ENCODE measurements at regions not wholly inside any gene's neighbourhood (a gene's known extent, or its start where the extent isn't known, plus 50 kb on each side); places are given as distances from the start of the nearest gene placed in this dataset.
A peak's percentile ranks its signal among the peaks of the same experiment; 100 is the strongest.

- no peak for DNase-seq
These were observed 158.0 kb downstream of the TM9SF2 start for GRCh38 chr13:99659226-99659625.

DNA sequence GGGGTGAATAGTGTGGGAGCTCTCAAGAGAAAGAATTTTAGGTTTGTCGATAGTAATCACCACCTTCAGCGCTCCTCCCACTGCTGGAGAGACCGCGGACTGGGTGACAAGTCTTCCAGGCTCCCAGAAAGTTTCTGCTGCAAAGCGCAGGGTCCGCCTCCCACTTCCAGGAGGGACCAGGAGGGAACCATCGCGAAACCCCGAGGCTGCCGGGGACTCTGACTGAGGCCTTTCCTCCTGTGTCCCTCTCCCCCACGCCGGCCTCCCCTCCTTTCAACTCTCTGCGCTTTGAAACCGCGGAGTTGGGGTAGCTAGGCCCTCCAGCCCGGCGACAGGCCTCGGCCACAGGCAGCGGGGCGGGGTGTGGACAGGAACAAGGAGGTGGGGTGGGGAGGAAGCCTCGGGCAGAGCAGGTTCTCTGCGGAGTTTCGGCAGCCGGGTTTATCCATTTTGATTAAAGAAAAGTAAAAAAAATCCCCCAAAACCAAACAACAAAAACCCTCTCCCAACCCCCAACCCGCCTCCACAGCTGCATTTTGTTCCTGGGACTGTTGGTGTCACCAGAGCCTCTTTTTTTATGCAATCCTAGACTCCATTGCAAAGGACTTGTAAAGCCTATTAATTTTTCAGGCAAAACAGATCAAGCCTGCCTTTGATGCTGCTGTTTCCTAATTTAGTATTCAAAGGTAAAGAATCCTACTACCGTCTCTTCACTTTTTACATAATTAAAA is 157.2 kb downstream of the TM9SF2 start:
- DNase-seq: peak; percentile 77

DNA sequence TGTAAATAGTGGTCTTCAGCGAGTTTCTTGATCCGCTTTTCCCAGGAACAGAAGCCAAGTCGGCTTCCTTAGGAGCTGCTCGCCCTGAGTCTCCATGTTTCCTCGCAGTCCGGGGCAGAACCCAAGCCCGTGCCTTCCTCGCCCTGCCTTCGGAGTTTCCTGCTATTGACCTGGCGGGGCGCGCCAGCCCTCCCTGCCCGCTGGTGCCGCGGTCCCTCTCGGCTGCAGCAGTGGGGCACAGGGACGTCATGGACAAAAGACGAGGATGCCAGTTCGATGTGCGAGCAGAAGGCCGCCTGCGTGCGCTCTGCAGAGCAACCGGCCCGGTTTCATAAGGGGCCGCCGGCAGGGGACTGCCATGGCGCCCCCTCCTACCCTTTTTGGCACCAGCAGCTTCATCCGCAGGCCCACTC is 156.6 kb downstream of the TM9SF2 start:
- no peak for DNase-seq

DNA sequence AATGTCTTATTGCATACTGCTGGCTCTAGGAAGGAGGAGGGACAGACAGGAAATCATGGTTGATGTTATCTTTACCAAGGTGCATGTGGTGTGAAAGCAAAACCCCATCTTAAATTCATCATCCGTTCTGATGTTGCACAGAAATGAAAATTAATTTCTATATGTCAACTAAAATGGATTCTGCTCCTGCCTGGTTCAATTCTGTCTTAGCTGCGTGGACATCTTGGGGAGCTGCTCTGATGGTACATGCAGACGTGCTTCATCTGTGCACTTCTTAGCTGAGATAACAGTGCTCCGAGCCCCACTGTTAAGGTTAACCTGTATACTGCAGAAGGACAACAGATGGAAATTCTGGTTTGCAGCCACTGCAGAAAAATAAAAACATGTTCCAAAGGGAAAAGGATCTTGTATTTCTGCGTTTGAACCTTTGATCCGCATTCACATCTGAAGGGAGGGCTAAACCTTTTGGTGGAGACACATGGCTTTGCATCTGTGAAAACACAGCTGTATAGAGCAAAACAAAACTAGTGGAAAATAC is 155.6 kb downstream of the TM9SF2 start:
- no peak for DNase-seq

GRCh38 chr13:99656092-99656745 is 154.9 kb downstream of the TM9SF2 start:
- DNase-seq: peak; percentile 68

DNA sequence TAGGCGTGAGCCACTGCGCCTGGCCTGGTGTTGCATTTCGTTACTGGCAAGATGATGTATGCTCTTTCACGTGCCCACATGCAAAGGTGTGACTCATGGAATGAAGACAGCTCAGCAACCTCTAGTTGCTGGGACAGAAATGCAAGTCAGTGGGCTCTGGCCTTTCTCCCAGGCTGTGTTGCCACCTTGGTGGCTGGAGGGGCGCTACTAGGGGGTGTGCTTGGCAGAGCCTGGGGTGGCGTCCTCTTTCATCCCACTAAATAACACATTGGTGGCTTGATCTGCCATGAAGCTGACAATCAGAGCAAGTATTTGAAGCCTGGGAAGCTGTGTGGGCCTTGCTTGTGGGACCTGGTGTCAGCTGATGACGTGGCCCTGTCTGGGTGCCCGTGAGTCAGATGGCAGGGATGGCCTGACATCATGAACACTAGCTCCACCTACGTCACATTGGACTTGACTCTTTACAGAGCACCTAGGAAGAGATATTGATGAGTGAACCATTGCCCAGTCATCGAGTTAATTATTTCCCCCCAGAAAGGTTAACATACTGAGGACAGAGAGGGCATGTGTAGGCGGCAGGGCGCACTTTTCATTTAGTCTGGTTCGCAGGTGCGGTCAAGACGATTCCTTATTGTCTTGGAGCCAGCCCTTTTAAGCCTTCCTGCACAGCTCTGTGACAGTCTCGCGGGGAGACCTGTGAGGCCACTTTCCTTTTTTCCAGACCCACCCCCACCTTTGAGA is 154.2 kb downstream of the TM9SF2 start:
- no peak for DNase-seq

DNA sequence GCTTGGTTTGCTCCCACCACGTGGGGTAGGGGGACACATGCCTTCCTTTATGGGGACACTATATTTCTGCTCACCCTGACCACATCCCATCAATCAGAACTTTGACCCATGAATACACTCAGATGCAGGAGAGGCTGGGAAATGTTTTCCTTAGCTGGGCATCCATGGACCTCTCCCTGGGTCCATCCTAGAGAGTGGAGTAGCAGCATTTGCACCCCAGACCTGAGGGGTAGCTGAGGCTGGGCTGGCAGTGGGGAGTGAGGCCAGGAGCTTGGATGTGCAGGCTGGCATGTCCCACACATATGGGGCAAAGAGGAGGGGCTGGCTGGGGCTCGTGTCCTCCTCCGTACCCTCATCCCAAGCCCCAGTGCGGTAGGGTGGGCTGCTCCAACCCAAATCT is 152.8 kb downstream of the TM9SF2 start:
- DNase-seq: no peak

DNA sequence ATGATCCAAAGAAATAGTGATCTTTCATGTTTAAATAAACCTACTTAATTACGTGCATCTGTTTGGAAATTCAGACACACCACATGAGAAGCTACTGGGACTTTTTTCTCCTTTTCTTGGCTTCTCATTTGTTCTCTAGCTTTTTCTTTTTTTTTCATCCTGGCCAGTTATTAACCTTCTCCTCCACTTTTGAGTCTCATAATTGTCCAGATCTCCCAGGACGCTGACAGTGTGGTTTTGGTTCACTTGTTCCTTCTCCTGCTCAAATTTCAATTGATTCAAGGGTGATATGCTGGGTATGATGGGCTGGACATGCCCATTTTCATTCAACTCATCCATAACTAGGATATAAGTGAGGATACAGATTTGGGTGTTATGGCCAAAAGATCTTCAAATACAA is 152.3 kb downstream of the TM9SF2 start:
- no peak for DNase-seq

DNA sequence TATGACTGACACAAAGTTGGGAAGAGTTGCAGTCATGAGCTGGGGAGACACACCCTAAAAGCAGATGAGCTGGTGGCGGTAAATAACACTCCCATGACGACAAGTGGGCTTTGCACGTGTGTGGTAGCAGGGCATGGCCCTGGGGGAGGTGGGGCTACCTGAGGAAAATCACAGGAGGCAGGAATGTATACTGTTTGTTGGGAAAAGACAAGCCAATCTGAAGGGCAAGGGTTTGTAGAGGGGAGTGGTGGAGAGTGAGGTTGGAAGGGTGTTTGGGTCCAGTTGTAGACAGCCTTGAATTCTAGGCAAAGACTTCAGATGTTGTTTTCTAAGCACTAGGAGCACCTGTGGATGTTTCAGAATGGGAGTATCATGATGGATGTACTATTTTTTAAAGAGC is 151.6 kb downstream of the TM9SF2 start:
- no peak for DNase-seq

DNA sequence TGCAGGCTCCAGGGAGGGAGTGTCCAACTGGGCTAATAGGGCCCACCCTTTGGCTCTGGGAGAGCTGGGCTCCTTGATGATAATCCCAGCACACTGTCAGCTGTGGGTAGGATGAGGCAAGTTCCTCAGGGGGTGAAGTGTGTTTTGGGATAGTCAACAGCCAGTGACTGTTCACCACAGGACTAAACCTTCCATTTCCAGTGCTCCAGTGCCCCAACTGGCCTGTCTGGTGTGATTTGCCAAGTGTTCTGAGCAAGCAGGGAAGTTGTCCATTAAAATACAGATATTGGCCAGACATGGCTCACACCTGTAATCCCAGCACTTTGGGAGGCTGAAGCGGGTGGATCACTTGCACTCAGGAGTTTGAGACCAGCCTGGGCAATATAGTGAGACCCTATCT is 150.9 kb downstream of the TM9SF2 start:
- no peak for DNase-seq

GRCh38 chr13:99651016-99651415 is 149.7 kb downstream of the TM9SF2 start:
- DNase-seq: no peak

DNA sequence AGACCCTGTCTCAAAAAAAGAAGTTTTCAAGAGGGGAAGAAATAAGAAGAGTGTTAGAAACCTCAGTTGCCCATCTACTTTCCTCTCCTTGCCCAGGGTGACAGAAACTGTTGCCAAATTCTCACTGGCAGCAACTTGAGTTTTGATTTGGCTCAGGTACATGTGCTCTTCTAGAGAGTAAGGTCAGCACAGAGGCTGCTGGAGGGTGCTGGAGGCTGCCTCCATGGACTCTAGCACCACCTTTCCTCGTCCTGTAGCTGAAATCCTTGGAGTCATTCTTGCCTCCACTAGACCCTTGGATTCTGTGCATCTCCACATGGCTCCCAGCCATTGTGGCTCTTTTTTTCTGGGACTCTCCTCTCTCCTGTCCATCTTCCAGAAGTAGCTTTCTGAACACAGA is 149.1 kb downstream of the TM9SF2 start:
- DNase-seq: no peak

DNA sequence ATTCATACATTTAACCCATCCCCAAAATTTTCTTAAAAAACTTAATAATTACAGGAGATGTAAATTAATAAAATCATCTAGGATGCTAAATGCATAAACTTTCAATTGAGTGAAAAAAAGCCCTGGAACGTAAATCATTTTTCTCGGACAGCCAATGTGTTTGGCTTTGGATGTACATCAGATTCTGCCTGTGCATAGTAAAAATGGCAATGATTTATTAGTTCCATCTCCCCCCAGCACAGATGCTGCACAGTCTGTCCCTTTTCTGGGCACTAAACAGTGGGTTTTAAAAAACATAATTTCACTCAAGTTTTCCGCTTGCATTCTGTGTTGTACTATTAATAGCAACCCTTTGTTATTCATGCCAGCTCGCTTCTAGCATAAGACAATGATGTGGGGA is 147.7 kb downstream of the TM9SF2 start:
- no peak for DNase-seq

DNA sequence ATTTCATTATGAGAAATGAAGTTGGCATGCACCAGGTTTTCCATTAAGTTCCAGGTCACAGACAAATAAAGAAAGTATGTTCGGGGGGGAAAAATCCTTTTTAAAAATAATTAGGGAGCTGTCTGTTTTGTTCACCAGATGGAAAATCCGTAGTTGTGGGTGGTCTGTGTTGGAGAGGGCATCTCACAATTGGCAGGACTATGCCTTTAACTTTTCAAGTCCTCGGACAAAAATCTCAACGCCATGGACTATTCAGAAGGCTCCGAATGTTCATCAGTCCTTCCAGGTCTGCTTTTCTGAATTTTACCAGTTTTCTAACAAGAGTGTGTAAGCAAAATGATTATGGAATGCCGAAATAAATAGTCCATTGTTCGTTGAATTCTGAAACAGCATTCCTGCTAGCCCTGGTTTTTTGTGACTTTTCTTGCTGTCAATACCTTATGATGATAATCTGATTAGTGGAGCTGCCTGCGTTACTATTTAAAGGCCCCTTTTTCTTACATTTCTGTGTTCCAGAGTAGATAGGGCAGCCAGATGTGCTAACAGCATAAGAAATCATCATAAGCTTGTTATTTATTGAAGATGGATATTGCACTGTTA is 146.9 kb downstream of the TM9SF2 start:
- no peak for DNase-seq

DNA sequence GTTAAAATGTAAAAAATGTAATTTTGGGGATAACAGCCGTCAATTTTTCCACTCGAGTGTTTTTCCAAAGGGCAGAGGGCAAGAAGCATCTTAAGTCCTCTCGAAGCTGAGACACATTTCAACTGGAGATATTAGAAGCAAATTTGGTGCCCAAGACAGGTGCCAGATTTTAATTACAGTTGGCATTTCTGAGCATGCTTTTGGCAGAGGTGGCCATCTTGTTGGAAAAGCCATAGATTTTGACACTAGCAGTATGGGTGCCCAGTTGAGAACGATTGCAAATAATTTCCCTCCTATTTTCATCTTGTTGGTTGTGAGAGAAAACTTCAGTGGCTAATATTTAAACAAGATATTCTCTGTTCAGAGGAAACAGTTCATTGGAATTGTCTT is 146.3 kb downstream of the TM9SF2 start:
- DNase-seq: no peak

DNA sequence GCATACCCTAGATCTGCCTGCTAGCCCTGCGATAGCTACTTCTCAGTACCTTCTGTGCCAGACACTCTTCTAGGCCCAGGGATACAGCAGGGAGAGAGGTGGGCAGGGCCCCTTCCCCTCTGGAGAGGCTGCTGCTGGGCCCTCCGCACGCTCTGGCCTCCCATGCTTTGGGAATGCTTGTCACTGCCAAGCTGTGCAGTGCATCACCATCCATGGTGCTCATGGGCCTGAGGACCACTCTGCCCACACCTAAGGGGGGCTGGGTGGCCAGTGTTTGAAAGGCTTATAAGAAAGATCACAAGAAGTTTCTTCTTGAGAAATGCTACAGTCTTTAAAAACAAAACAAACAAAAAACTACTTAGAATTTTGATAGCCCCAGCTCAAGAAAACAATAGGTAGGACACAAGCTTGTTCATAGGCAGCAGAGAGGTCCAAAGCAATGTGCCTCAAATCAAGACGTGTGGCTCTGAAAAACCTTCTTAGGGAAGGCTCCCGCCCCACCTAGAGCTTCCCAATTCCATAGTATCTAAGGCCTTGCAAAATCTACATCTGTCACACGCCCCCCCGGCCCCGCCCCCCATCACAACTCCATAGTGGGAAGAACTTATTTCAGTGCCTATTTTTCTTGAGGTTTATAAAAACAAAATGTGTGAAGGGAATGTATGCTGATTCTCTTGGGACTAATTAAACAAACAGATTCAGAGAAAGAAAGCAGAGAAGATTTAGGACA is 145.8 kb downstream of the TM9SF2 start:
- DNase-seq: no peak

GRCh38 chr13:99642841-99643240 is 141.6 kb downstream of the TM9SF2 start:
- DNase-seq: no peak

DNA sequence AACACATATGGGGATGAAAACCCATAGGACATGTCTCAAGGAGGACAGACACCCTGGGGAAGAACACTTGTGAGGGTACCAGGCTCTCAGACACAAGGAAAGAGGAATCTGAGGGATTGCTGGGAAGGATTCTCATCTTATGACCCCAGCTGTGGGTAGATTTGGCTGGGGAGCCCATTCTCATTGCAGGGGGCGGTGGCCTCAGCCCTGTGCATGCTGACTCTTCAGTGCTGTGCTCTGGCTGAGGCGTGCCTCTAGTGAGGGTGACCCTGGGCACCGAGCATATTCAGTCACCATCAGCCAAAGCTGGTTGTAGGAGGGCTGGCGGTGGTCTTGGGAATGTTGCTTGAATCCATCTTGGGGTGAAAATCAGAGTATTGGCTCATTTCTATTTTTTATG is 140.7 kb downstream of the TM9SF2 start:
- DNase-seq: no peak

DNA sequence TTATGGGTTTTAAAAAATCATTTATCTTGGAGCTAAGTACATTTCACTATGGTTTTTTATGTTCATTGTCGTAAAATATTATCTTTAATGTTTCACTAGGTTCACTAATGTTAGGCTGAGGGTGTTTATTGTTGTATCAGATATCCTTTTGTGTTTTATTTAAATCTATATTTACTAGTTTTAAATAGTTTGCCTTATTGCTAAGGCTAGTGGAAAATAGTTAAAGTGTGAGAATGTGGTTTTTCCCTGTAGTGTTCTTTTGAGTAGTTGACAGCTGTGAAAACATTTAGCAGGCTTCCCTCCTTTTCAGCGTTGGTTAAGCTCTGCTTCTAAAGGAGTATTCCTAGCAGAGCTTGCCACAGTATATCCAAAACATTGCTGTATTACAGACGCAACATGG is 139.0 kb downstream of the TM9SF2 start:
- no peak for DNase-seq

DNA sequence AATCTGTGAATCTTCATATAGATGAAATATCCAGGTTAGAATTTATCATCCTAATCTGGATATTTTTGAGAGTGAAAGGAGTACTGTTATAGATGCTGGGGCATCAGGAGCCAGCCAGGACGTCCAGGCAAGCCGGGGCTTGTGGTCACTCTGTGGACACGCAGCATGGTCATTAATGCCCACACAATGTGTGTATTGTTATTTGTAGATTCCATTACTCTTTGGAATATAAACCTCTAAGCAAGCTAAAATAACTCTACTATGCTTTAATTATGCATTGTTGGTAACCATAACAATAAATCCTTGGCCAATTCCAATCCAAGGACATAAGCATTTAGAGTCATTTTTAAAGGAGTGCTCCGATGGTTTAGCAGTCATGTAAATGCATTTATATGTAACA is 137.9 kb downstream of the TM9SF2 start:
- no peak for DNase-seq

DNA sequence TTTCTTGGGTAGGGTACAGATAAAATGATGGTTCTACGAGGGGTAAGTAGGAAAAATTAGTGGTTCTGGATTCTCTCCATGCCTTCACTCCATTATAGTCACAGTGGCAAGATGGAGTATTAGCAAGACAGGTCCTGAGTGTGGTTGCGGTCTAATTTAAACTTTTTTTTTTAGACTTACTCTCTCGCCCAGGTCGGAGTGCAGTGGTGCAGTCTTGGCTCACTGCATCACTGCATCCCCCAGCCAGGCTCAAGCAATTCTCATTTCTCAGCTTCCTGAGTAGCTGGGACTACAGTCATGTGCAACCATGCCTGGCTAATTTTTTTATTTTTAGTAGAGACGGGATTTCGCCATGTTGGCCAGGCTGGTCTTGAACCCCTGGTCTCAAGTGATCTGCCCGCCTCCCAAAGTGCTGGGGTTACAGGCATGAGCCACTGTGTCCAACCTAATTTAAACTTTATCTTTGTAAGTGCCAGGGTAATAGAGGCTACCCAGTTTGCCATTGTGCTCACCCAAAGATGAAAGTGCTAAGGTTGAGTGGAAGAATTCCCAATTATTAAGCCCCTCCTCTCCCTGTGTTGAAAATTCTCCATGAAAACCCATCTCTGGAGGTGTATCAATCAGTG is 135.6 kb downstream of the TM9SF2 start:
- DNase-seq: no peak

DNA sequence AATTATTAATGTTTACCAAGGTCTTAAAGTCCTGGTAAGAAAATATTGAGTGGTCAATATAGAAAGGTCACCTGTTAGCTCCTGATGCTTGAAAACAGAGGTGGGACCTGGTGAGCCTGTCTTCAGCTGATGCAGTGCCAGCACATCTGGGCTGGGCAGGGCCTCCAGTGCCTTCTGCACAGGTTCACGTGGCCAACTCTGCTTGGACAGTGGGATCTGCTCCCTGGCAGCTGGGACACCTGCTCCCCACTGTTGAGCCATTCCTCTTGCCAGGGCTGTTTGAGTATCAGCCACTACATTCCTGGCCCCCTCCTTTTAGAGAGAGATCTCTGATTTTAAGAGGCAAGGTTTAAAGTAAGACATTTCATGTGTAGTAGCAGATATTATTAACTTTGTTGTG is 135.0 kb downstream of the TM9SF2 start:
- DNase-seq: no peak
